ENCODE measurements at regions not wholly inside any gene's neighbourhood (a gene's known extent, or its start where the extent isn't known, plus 50 kb on each side); places are given as distances from the start of the nearest gene placed in this dataset.

DNA sequence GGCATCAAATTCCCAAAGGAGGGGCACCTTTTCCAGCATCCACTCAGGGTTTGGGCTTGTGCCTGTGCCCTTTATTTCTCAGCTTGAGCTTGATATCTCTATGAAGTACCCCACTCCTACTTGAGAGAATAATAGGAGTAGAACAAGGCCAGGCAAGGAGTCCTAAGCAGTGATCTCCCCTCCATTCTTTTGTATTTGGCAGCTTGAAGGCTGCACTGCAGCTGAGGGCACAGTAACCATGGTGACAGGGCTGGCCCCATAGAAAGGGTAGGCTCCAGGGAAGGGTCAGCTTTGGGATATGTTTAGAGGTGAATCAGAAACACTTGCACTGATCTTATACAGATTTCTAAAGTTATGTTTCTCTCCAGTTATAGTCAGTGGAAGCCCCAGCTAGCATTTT is 145.4 kb upstream of the SLC24A5 start:
- TF ChIP-seq POLR2A (IDR thresholded peaks at IDR 0.05; ENCODE audit: low read depth, low read length), result no peak
- TF ChIP-seq SPI1 (IDR thresholded peaks at IDR 0.05; ENCODE audit: low read depth, low read length), result no peak
- TF ChIP-seq TAF1 (IDR thresholded peaks at IDR 0.05; ENCODE audit: low read depth, low read length), result no peak
- TF ChIP-seq POU2F2 (IDR thresholded peaks at IDR 0.05; ENCODE audit: low read depth, low read length), result no peak
- TF ChIP-seq POLR2AphosphoS5 (IDR thresholded peaks at IDR 0.05; ENCODE audit: low read depth, low read length), result no peak

All from GM12891 (cell line).